SU-DHL-6 (cell line): ENCODE measurements at regions not wholly inside any gene's neighbourhood (a gene's known extent, or its start where the extent isn't known, plus 50 kb on each side); places are given as distances from the start of the nearest gene placed in this dataset.

Experiments
- H2AFZ ChIP-seq: fragments of 200-600 bp; sonication (generic); 2 replicates; pipeline ENCODE4 v1.6.1; 2014; ENCODE audit warnings: low read depth, mild to moderate bottlenecking, moderate library complexity, mixed read lengths, antibody characterized with exemption, low read length; ENCODE audit not compliant: severe bottlenecking
- H3F3A ChIP-seq: fragments of 200-600 bp; shearing (Covaris generic); 2 replicates; pipeline ENCODE4 v1.6.0; 2016; ENCODE audit warnings: antibody characterized with exemption, mild to moderate bottlenecking; ENCODE audit not compliant: insufficient read depth
- H3K27ac ChIP-seq: fragments of 200-600 bp; sonication (generic); 2 replicates; pipeline ENCODE4 v1.5.1; 2016; ENCODE audit warnings: low read depth, mild to moderate bottlenecking, low read length, moderate library complexity, mixed read lengths
- H3K27me3 ChIP-seq: fragments of 200-600 bp; sonication (generic), shearing (Covaris generic); 2 replicates; pipeline ENCODE4 v1.6.0; 2014; ENCODE audit warnings: mild to moderate bottlenecking, low read length
- H3K36me3 ChIP-seq: fragments of 200-600 bp; sonication (generic); 2 replicates; pipeline ENCODE4 v1.6.1; 2014; ENCODE audit warnings: mild to moderate bottlenecking, low read length, mixed read lengths
- H3K4me2 ChIP-seq: fragments of 300-600, 200-600 bp; shearing (Covaris generic), sonication (generic); 2 replicates; pipeline ENCODE4 v1.6.0; 2014; ENCODE audit warnings: low read length, low read depth, mild to moderate bottlenecking; ENCODE audit not compliant: poor library complexity, severe bottlenecking
- H3K4me3 ChIP-seq: fragments of 200-600 bp; sonication (generic); 2 replicates; pipeline ENCODE4 v1.5.1; 2014; ENCODE audit warnings: antibody characterized with exemption, low read length, mild to moderate bottlenecking, mixed read lengths; ENCODE audit not compliant: insufficient read depth, poor library complexity, severe bottlenecking
- H3K79me2 ChIP-seq: fragments of 200-600 bp; sonication (generic); 2 replicates; pipeline ENCODE4 v1.6.1; 2014; ENCODE audit warnings: mild to moderate bottlenecking, low read length, moderate library complexity; ENCODE audit not compliant: insufficient read depth
- H3K9ac ChIP-seq: fragments of 200-600 bp; sonication (generic); 2 replicates; pipeline ENCODE4 v1.7.0; 2014; ENCODE audit warnings: mild to moderate bottlenecking, low read length
- H3K9me2 ChIP-seq: fragments of 200-600 bp; sonication (generic); replicated peaks from 2 replicates; pipeline ENCODE4 v1.6.1; 2014; ENCODE audit warnings: low read length; ENCODE audit not compliant: insufficient read depth
- H3K9me3 ChIP-seq: fragments of 200-600 bp; sonication (generic); 2 replicates; pipeline ENCODE4 v1.6.1; 2014; ENCODE audit warnings: low read length, mixed read lengths; ENCODE audit not compliant: insufficient read depth
- H4K20me1 ChIP-seq: fragments of 200-600 bp; sonication (generic); 2 replicates; pipeline ENCODE4 v1.6.1; 2014; ENCODE audit warnings: low read depth, mild to moderate bottlenecking, antibody characterized with exemption, low read length, moderate library complexity, mixed read lengths
- EZH2phosphoT487 ChIP-seq: fragments of 200-600 bp; sonication (generic), shearing (Covaris generic); conservative IDR thresholded peaks from 2 replicates; pipeline ENCODE4 v1.6.1; 2018; ENCODE audit warnings: mild to moderate bottlenecking, antibody characterized with exemption, low read length, moderate library complexity, mixed read lengths
- TF ChIP-seq, protein P1 (sequence below): fragments of 200-600 bp; sonication (generic); IDR thresholded peaks from one replicate; pipeline ENCODE4 v1.5.1; 2017; ENCODE audit warnings: antibody characterized with exemption, mild to moderate bottlenecking, low read length, moderate library complexity; ENCODE audit not compliant: insufficient read depth, poor library complexity, severe bottlenecking

DNA sequence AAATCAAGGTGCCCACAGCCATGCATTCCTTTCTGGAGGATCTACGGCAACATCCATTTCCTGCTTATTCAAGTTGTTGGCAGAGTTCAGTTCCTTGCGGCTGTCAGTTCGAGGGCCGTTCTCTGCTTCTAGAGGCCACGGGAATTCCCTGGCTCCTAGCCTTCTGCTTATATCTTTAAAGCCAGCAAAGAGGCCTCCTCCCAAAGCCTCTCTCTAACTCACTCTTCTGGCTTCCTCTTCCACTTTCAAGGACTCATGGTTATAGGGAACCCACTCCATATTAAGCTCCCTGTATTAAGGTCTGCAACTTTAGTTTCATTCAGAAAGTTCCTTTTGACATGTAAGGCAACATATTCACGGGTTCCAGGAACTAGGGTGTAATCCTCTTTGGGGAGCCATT, 150.1 kb upstream of the RMP24 start:
- H3K4me2 ChIP-seq: no peak overlapping the region
- H3K9me3 ChIP-seq: no peaks in the 10 kb centered on the region
- H3F3A ChIP-seq: no peaks in the 10 kb centered on the region
- H3K27me3 ChIP-seq: no peaks in the 10 kb centered on the region
- H3K79me2 ChIP-seq: no peaks in the 10 kb centered on the region
- no peaks in the 10 kb centered on the region for H3K9me2 ChIP-seq
- H4K20me1 ChIP-seq: no peaks in the 10 kb centered on the region
- no peak overlapping the region for H3K4me3 ChIP-seq
- H3K9ac ChIP-seq: no peak overlapping the region
- H3K27ac ChIP-seq: no peak overlapping the region
- no peak for TF ChIP-seq EZH2phosphoT487
- TF ChIP-seq, protein P1, sequence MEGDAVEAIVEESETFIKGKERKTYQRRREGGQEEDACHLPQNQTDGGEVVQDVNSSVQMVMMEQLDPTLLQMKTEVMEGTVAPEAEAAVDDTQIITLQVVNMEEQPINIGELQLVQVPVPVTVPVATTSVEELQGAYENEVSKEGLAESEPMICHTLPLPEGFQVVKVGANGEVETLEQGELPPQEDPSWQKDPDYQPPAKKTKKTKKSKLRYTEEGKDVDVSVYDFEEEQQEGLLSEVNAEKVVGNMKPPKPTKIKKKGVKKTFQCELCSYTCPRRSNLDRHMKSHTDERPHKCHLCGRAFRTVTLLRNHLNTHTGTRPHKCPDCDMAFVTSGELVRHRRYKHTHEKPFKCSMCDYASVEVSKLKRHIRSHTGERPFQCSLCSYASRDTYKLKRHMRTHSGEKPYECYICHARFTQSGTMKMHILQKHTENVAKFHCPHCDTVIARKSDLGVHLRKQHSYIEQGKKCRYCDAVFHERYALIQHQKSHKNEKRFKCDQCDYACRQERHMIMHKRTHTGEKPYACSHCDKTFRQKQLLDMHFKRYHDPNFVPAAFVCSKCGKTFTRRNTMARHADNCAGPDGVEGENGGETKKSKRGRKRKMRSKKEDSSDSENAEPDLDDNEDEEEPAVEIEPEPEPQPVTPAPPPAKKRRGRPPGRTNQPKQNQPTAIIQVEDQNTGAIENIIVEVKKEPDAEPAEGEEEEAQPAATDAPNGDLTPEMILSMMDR: no peak
- no peak overlapping the region for H2AFZ ChIP-seq
- no peaks in the 10 kb centered on the region for H3K36me3 ChIP-seq

DNA sequence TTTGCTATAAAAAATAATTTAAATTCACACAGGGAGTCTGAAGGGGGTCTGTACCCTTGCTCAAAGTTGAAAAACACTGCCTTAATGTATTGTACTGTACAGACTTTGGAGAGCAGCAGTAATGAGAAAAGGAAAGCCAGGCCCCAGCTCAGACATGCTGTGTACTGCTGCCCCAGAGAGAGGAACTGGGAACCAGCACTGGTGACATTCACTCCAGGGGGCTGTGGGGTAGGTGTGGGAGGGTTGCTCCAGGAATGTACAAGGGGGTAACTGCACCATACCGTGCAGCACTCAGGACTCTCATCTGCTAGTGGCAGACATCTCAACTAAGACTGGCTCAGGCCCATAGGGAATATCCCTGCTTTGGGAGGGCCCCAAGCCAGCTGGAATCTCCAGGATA, 146.0 kb upstream of the RMP24 start:
- H3K79me2 ChIP-seq: no peaks in the 10 kb centered on the region
- H3K27ac ChIP-seq: no peak overlapping the region
- H3F3A ChIP-seq: no peaks in the 10 kb centered on the region
- no peaks in the 10 kb centered on the region for H4K20me1 ChIP-seq
- no peak overlapping the region for H2AFZ ChIP-seq
- no peak overlapping the region for H3K4me2 ChIP-seq
- no peak overlapping the region for H3K4me3 ChIP-seq
- no peaks in the 10 kb centered on the region for H3K9me2 ChIP-seq
- TF ChIP-seq EZH2phosphoT487: no peak
- TF ChIP-seq, protein P1: no peak
- H3K27me3 ChIP-seq: no peaks in the 10 kb centered on the region
- H3K9me3 ChIP-seq: peaks cover 11% of the 10 kb centered on the region; the same call in 1 of the 2 replicates
- no peaks in the 10 kb centered on the region for H3K36me3 ChIP-seq
- H3K9ac ChIP-seq: no peak overlapping the region

DNA sequence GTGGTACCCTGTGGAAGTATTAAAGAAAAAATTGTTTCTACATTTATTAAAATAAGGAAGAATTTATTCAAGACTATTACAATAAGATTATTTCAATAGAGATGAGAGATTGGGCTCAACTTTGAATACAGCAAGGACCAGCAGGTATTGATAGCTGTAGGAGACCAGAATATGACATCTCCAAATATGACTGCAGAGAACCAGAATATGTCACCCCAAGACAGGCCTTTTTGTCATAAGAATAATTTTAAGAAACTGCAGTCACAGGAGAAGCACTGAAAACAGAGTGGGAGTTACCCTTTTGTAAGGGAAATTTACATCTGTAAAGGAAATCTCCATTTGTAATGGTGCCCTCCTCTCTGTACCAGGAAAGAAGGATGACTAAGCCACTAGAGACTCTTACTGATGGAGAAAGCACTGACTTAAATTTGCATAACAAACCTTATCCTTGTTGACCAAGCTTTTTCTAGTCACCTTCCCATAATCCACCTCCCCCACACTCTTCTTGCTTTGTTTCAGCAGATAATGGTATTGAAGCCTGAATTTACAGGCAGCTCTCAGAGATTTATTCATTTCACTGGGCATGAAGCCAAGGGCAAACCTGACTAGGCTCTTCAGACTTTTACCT, 145.1 kb upstream of the RMP24 start:
- Histone ChIP-seq H3K4me2 (no peak overlapping the region), H3K4me3 (no peak overlapping the region), H3K27me3 (no peaks in the 10 kb centered on the region), H3K79me2 (no peaks in the 10 kb centered on the region), H3F3A (no peaks in the 10 kb centered on the region), H4K20me1 (no peaks in the 10 kb centered on the region), H2AFZ (no peak overlapping the region), H3K9ac (no peak overlapping the region), H3K36me3 (no peaks in the 10 kb centered on the region), H3K9me2 (no peaks in the 10 kb centered on the region), H3K27ac (no peak overlapping the region), H3K9me3 (peaks cover 19% of the 10 kb centered on the region; the same call in 1 of the 2 replicates)
- TF ChIP-seq, protein P1: no peak
- no peak for TF ChIP-seq EZH2phosphoT487
